ENCODE measurements at regions not wholly inside any gene's neighbourhood (a gene's known extent, or its start where the extent isn't known, plus 50 kb on each side); places are given as distances from the start of the nearest gene placed in this dataset.

GRCh38 chr6:186340-186965 lies 105.8 kb upstream of the DUSP22 start:
- Histone ChIP-seq H3K36me3 (ENCODE audit: low read depth, low read length) (no peaks in the 10 kb centered on the region), H3K9me2 (replicated peaks; ENCODE audit: low read length) (no peaks in the 10 kb centered on the region), H3K9ac (ENCODE audit: low read length) (no peak overlapping the region), H3K27me3 (ENCODE audit: low read length) (0 out of 2 replicates have a peak, but pooled peaks cover 6% of the 10 kb centered on the region), H3F3A (ENCODE audit: low read length, unreplicated experiment) (no peaks in the 10 kb centered on the region), H3K4me2 (ENCODE audit: low read length) (no peak overlapping the region), H2AFZ (ENCODE audit: low read length) (no peak overlapping the region), H4K20me1 (ENCODE audit: low read length) (no peaks in the 10 kb centered on the region), H3K9me3 (ENCODE audit: low read length) (no peaks in the 10 kb centered on the region), H3K4me3 (ENCODE audit: low read length) (no peak overlapping the region), H3K27ac (ENCODE audit: low read length) (no peak overlapping the region), H3K79me2 (ENCODE audit: low read length) (no peaks in the 10 kb centered on the region), H3K4me1 (ENCODE audit: insufficient read depth, low read length) (no peaks in the 10 kb centered on the region)
- ATAC-seq, result no peak
- intact Hi-C loops (cut with micrococcal nuclease), result loop anchor here (5.0 kb wide), 1 partner anchor 371 kb away; no protein-coding TSS in a partner anchor
- BruUV-seq (replicated peaks), result no TSS peak
- no peak for DNase-seq
- CTCF ChIA-PET, result no interaction called here
- POLR2A ChIA-PET (ENCODE audit: unreplicated experiment), result no interaction called here
- TF ChIP-seq EZH2 (IDR thresholded peaks at IDR 0.05; ENCODE audit: low read length, unreplicated experiment), result no peak
- no peak for TF ChIP-seq EZH2phosphoT487 (IDR thresholded peaks at IDR 0.05; ENCODE audit: borderline replicate concordance, low read length)
- TF ChIP-seq CTCF (conservative IDR thresholded peaks at IDR 0.05; ENCODE audit: low read depth, low read length), result no peak

- H3K79me2 ChIP-seq (ENCODE audit: low read length), result no peaks in the 10 kb centered on the region
- H2AFZ ChIP-seq (ENCODE audit: low read length), result no peak overlapping the region
- H3K9me3 ChIP-seq (ENCODE audit: low read length), result no peaks in the 10 kb centered on the region
- no peak overlapping the region for H3K9ac ChIP-seq (ENCODE audit: low read length)
- 0 out of 2 replicates have a peak, but pooled peaks cover 2% of the 10 kb centered on the region for H3K27me3 ChIP-seq (ENCODE audit: low read length)
- POLR2A ChIA-PET (ENCODE audit: unreplicated experiment), result no interaction called here
- H4K20me1 ChIP-seq (ENCODE audit: low read length), result no peaks in the 10 kb centered on the region
- no peaks in the 10 kb centered on the region for H3K4me1 ChIP-seq (ENCODE audit: insufficient read depth, low read length)
- ATAC-seq, result no peak
- H3K9me2 ChIP-seq (replicated peaks; ENCODE audit: low read length), result no peaks in the 10 kb centered on the region
- H3K36me3 ChIP-seq (ENCODE audit: low read depth, low read length), result no peaks in the 10 kb centered on the region
- BruUV-seq (replicated peaks), result no TSS peak
- no peak overlapping the region for H3K27ac ChIP-seq (ENCODE audit: low read length)
- CTCF ChIA-PET, result no interaction called here
- H3K4me3 ChIP-seq (ENCODE audit: low read length), result no peak overlapping the region
- H3K4me2 ChIP-seq (ENCODE audit: low read length), result no peak overlapping the region
- TF ChIP-seq EZH2 (IDR thresholded peaks at IDR 0.05; ENCODE audit: low read length, unreplicated experiment) (no peak), EZH2phosphoT487 (IDR thresholded peaks at IDR 0.05; ENCODE audit: borderline replicate concordance, low read length) (no peak), CTCF (conservative IDR thresholded peaks at IDR 0.05; ENCODE audit: low read depth, low read length) (no peak)
- H3F3A ChIP-seq (ENCODE audit: low read length, unreplicated experiment), result no peaks in the 10 kb centered on the region
- DNase-seq, result no peak
- intact Hi-C loops (cut with micrococcal nuclease), result loop anchor here (5.0 kb wide), 1 partner anchor 370 kb away; no protein-coding TSS in a partner anchor
These were observed 105.0 kb upstream of the DUSP22 start for GRCh38 chr6:187210-187861.
